ENCODE measurements at regions not wholly inside any gene's neighbourhood (a gene's known extent, or its start where the extent isn't known, plus 50 kb on each side); places are given as distances from the start of the nearest gene placed in this dataset.

DNA sequence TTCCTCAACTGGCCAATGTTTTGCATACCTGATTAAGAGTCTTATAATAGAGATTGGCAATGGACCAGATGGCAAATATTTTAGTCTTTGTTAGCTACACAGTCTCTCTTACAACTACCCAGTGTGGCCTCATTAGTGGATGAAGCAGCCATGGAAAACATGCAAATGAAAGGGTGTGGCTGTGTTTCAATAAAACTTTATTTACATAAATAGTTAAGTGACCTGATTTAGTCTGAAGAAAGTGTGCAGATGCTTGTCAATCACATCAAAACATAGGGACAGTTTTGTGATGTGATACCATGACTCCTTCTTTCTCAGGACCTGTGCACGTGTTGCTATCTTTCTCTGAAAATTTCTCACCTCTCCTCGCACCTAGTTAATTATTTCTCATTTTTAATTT is 309.8 kb upstream of the GRM7 start:
- TF ChIP-seq POLR2A (IDR thresholded peaks at IDR 0.05) (no peak), CTCF (IDR thresholded peaks at IDR 0.05 in 8 of 11, conservative IDR thresholded peaks at IDR 0.05 in 3 of 11) (no peak)

All from spleen (tissue), 7 donors.